H9 (cell line): ENCODE measurements at regions not wholly inside any gene's neighbourhood (a gene's known extent, or its start where the extent isn't known, plus 50 kb on each side); places are given as distances from the start of the nearest gene placed in this dataset.

Source experiments
- DNase-seq: peaks from one replicate; pipeline ENCODE4 v3.0.0-alpha.2; 2017
- H2AFZ ChIP-seq: one replicate; pipeline ENCODE4 v1.6.1; 2013; ENCODE audit warnings: mild to moderate bottlenecking, low read length, control low read depth, moderate library complexity
- H2AK5ac ChIP-seq: 2 replicates; pipeline ENCODE4 v1.6.1; 2013; ENCODE audit warnings: low read length, control low read depth, mixed read lengths; ENCODE audit not compliant: insufficient read length
- H2BK120ac ChIP-seq: one replicate; pipeline ENCODE4 v1.6.1; 2013; ENCODE audit warnings: low read depth, mild to moderate bottlenecking, low read length, control low read depth, inconsistent platforms; ENCODE audit not compliant: poor library complexity, severe bottlenecking
- H2BK12ac ChIP-seq: 2 replicates; pipeline ENCODE4 v1.6.1; 2013; ENCODE audit warnings: low read length, control low read depth, mixed read lengths, low read depth; ENCODE audit not compliant: insufficient read length
- H2BK15ac ChIP-seq: 2 replicates; pipeline ENCODE4 v1.6.1; 2013; ENCODE audit warnings: low read depth, low read length, control low read depth
- H2BK20ac ChIP-seq: one replicate; pipeline ENCODE4 v1.6.1; 2013; ENCODE audit warnings: low read depth, mild to moderate bottlenecking, low read length, control low read depth, inconsistent platforms; ENCODE audit not compliant: poor library complexity, severe bottlenecking
- H2BK5ac ChIP-seq: 2 replicates; pipeline ENCODE4 v1.6.1; 2013; ENCODE audit warnings: low read length, control low read depth, mixed read lengths; ENCODE audit not compliant: insufficient read length
- H3K14ac ChIP-seq: 2 replicates; pipeline ENCODE4 v1.6.1; 2013; ENCODE audit warnings: low read length, control low read depth; ENCODE audit not compliant: insufficient read depth
- H3K18ac ChIP-seq: 2 replicates; pipeline ENCODE4 v1.6.1; 2013; ENCODE audit warnings: low read depth, mild to moderate bottlenecking, mixed read lengths, low read length, control low read depth; ENCODE audit not compliant: insufficient read length
- H3K23ac ChIP-seq: 2 replicates; pipeline ENCODE4 v1.6.1; 2013; ENCODE audit warnings: low read length, control low read depth, mixed read lengths, low read depth; ENCODE audit not compliant: insufficient read length
- H3K23me2 ChIP-seq: 2 replicates; pipeline ENCODE4 v1.6.1; 2013; ENCODE audit warnings: low read depth, mild to moderate bottlenecking, mixed read lengths, low read length, control low read depth; ENCODE audit not compliant: insufficient read length, poor library complexity, severe bottlenecking
- H3K27ac ChIP-seq: 2 replicates; pipeline ENCODE4 v1.5.1; 2013; ENCODE audit warnings: low read length, control low read depth, mixed read lengths, low read depth; ENCODE audit not compliant: insufficient read length
- H3K27me3 ChIP-seq: 2 replicates; pipeline ENCODE4 v1.6.1; 2013; ENCODE audit warnings: low read length, control low read depth, inconsistent platforms; ENCODE audit not compliant: insufficient read depth
- H3K4ac ChIP-seq: 2 replicates; pipeline ENCODE4 v1.6.1; 2013; ENCODE audit warnings: low read depth, mild to moderate bottlenecking, control low read depth, inconsistent platforms, low read length, moderate library complexity
- H3K4me1 ChIP-seq: 2 replicates; pipeline ENCODE4 v1.6.1; 2013; ENCODE audit warnings: low read length, control low read depth, inconsistent platforms; ENCODE audit not compliant: insufficient read depth
- H3K4me2 ChIP-seq: 2 replicates; pipeline ENCODE4 v1.6.1; 2013; ENCODE audit warnings: low read length, control low read depth, mixed read lengths; ENCODE audit not compliant: insufficient read length, insufficient read depth
- H3K56ac ChIP-seq: 2 replicates; pipeline ENCODE4 v1.6.1; 2013; ENCODE audit warnings: low read depth, mild to moderate bottlenecking, mixed read lengths, low read length, control low read depth; ENCODE audit not compliant: insufficient read length
- H3K79me1 ChIP-seq: 2 replicates; pipeline ENCODE4 v1.6.1; 2013; ENCODE audit warnings: low read depth, mild to moderate bottlenecking, moderate library complexity, low read length, control low read depth, inconsistent platforms; ENCODE audit not compliant: insufficient read depth, poor library complexity, severe bottlenecking
- H3K79me2 ChIP-seq: 2 replicates; pipeline ENCODE4 v1.6.1; 2013; ENCODE audit warnings: low read length, control low read depth, inconsistent platforms; ENCODE audit not compliant: insufficient read depth
- H3K9ac ChIP-seq: 2 replicates; pipeline ENCODE4 v1.6.1; 2013; ENCODE audit warnings: low read length, control low read depth, mixed read lengths; ENCODE audit not compliant: insufficient read length; ENCODE audit errors: extremely low read depth
- H3K9me3 ChIP-seq: one replicate; pipeline ENCODE4 v1.6.1; 2013; ENCODE audit warnings: low read depth, low read length, inconsistent platforms; ENCODE audit not compliant: control insufficient read depth
- H3T11ph ChIP-seq: one replicate; pipeline ENCODE4 v1.6.1; 2013; ENCODE audit warnings: mild to moderate bottlenecking, low read length, control low read depth, inconsistent platforms
- H4K20me1 ChIP-seq: one replicate; pipeline ENCODE4 v1.6.1; 2013; ENCODE audit not compliant: control insufficient read depth, insufficient read length, insufficient read depth
- H4K5ac ChIP-seq: 2 replicates; pipeline ENCODE4 v1.6.1; 2013; ENCODE audit warnings: low read depth, mild to moderate bottlenecking, mixed read lengths, low read length, control low read depth; ENCODE audit not compliant: insufficient read length
- H4K8ac ChIP-seq: replicated peaks from 2 replicates; pipeline ENCODE4 v1.6.1; 2013; ENCODE audit warnings: low read length, control low read depth, mixed read lengths, low read depth; ENCODE audit not compliant: insufficient read length
- H4K91ac ChIP-seq: 2 replicates; pipeline ENCODE4 v1.6.1; 2013; ENCODE audit warnings: low read depth, mild to moderate bottlenecking, moderate library complexity, mixed read lengths, low read length, control low read depth; ENCODE audit not compliant: insufficient read length
- H3K27ac Mint-ChIP-seq, 3 experiments: 2 replicates in 2 of 3; 3 replicates in 1 of 3; pipeline ENCODE4 v1.8.0; 2020 to 2021; ENCODE audit warnings: mixed read lengths in 3 of 3, mild to moderate bottlenecking in 1 of 3, moderate library complexity in 1 of 3
- H3K27me3 Mint-ChIP-seq: 2 replicates; pipeline ENCODE4 v1.8.0; 2021; ENCODE audit warnings: low read depth, mild to moderate bottlenecking, moderate library complexity, mixed read lengths
- H3K36me3 Mint-ChIP-seq, 3 experiments: 2 replicates in 2 of 3; 3 replicates in 1 of 3; pipeline ENCODE4 v1.8.0; 2020 to 2021; ENCODE audit warnings: low read depth in 3 of 3, mixed read lengths in 3 of 3; ENCODE audit not compliant: insufficient read depth in 1 of 3
- H3K4me1 Mint-ChIP-seq, 2 experiments: 2 replicates each; pipeline ENCODE4 v1.8.0; 2020; ENCODE audit warnings: mixed read lengths in 2 of 2
- H3K4me3 Mint-ChIP-seq, 2 experiments: 2 replicates in 1 of 2; 3 replicates in 1 of 2; pipeline ENCODE4 v1.8.0; 2020 to 2021; ENCODE audit warnings: mild to moderate bottlenecking in 2 of 2, mixed read lengths in 2 of 2, moderate library complexity in 1 of 2
- H3K9me3 Mint-ChIP-seq, 2 experiments: 2 replicates in 1 of 2; 3 replicates in 1 of 2; pipeline ENCODE4 v1.8.0; 2020; ENCODE audit warnings: mild to moderate bottlenecking in 2 of 2, mixed read lengths in 2 of 2, moderate library complexity in 1 of 2
- WGBS: extraction: QIAGEN DNeasy Blood & Tissue Kit; methylation state at CpG from one replicate; pipeline ENCODE4 v1.1.7; 2013; ENCODE audit warnings: missing lambda C conversion rate, low lambda C conversion rate, mixed read lengths; ENCODE audit not compliant: insufficient read length; ENCODE audit errors: extremely low coverage; 5-methylcytosine and 5-hydroxymethylcytosine counted together
- TF ChIP-seq, protein P1 (sequence below): fragments of 200-600 bp; sonication (generic); conservative IDR thresholded peaks from 3 replicates; pipeline ENCODE4 v1.8.0; 2021; ENCODE audit warnings: antibody characterized with exemption, mild to moderate bottlenecking

DNA sequence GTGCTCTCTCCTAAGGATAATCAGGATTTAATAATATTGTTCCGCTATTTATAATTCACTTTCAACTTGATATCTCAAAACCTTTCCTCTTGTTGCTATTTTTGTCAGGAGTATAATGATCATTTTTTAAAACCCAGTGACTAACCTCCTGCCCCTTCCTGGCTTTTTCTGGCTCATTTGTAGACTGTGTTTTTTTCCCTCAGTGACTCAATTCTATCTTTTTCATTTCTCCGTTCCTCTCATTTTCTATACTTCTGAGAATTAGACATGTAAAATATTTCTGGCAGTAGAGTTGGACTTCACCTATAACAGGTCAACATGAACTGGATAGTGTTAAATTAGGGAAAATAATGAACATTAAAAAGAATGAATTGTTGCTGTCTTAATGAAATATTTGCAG lies 490.7 kb downstream of the EDEM1 start:
- H3K4ac ChIP-seq: no peak overlapping the region
- WGBS: no CpG with 5 or more reads among the region's 2 CpGs

More for the DNA sequence above, 490.7 kb downstream of the EDEM1 start:
- H3K4me1 Mint-ChIP-seq: peaks cover 0 to 2% of the 10 kb centered on the region in 2 experiments; a peak in 1 of 4 replicates
- H3K9ac ChIP-seq: no peak overlapping the region
- no peak overlapping the region for H3K4me3 Mint-ChIP-seq
- H4K5ac ChIP-seq: no peak overlapping the region
- H3K23ac ChIP-seq: no peak overlapping the region
- H2BK12ac ChIP-seq: no peak overlapping the region
- DNase-seq: no peak
- H2AK5ac ChIP-seq: no peak overlapping the region
- H3K79me2 ChIP-seq: no peaks in the 10 kb centered on the region
- H2AFZ ChIP-seq: no peak overlapping the region
- H3K4me1 ChIP-seq: no peaks in the 10 kb centered on the region
- H3K9me3 ChIP-seq: no peaks in the 10 kb centered on the region
- TF ChIP-seq, protein P1, sequence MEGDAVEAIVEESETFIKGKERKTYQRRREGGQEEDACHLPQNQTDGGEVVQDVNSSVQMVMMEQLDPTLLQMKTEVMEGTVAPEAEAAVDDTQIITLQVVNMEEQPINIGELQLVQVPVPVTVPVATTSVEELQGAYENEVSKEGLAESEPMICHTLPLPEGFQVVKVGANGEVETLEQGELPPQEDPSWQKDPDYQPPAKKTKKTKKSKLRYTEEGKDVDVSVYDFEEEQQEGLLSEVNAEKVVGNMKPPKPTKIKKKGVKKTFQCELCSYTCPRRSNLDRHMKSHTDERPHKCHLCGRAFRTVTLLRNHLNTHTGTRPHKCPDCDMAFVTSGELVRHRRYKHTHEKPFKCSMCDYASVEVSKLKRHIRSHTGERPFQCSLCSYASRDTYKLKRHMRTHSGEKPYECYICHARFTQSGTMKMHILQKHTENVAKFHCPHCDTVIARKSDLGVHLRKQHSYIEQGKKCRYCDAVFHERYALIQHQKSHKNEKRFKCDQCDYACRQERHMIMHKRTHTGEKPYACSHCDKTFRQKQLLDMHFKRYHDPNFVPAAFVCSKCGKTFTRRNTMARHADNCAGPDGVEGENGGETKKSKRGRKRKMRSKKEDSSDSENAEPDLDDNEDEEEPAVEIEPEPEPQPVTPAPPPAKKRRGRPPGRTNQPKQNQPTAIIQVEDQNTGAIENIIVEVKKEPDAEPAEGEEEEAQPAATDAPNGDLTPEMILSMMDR: no peak
- H3K27me3 ChIP-seq: no peaks in the 10 kb centered on the region
- H4K91ac ChIP-seq: no peak overlapping the region
- no peaks in the 10 kb centered on the region for H3K79me1 ChIP-seq
- H3K36me3 Mint-ChIP-seq: peaks cover 0 to 2% (median 0%) of the 10 kb centered on the region in 3 experiments; a peak in 1 of 7 replicates
- no peak overlapping the region for H3K27ac Mint-ChIP-seq
- no peak overlapping the region for H2BK120ac ChIP-seq
- H4K20me1 ChIP-seq: no peaks in the 10 kb centered on the region
- no peak overlapping the region for H3K14ac ChIP-seq
- H3T11ph ChIP-seq: no peak overlapping the region
- H3K27ac ChIP-seq: no peak overlapping the region
- peaks cover 0 to 3% of the 10 kb centered on the region in 2 experiments; a peak in 3 of 5 replicates for H3K9me3 Mint-ChIP-seq
- no peak overlapping the region for H2BK15ac ChIP-seq
- no peaks in the 10 kb centered on the region for H3K27me3 Mint-ChIP-seq
- no peak overlapping the region for H3K4me2 ChIP-seq
- H2BK5ac ChIP-seq: no peak overlapping the region
- no peak overlapping the region for H2BK20ac ChIP-seq
- no peak overlapping the region for H3K56ac ChIP-seq
- H3K23me2 ChIP-seq: no peaks in the 10 kb centered on the region
- H4K8ac ChIP-seq: no peak overlapping the region
- no peak overlapping the region for H3K18ac ChIP-seq
